SK-N-SH (cell line): ENCODE measurements at regions not wholly inside any gene's neighbourhood (a gene's known extent, or its start where the extent isn't known, plus 50 kb on each side); places are given as distances from the start of the nearest gene placed in this dataset.

Experiments
- CTCF ChIA-PET: fragments of 300-600, 350-600 bp; formaldehyde crosslinking; extraction: SDS; loops from one replicate; lab custom pipeline; 2021; lab: Yijun Ruan, JAX
- POLR2A ChIA-PET: fragments of 350-600 bp; sonication (Branson Sonifier 250); formaldehyde crosslinking; extraction: SDS; loops from one replicate; lab custom pipeline; 2020; ENCODE audit warnings: antibody characterized with exemption, inconsistent platforms; lab: Yijun Ruan, JAX
- DNase-seq: peaks from one replicate; pipeline ENCODE4 v3.0.0; 2012
- H2AFZ ChIP-seq: fragments of 200-600 bp; sonication (generic); 2 replicates; pipeline ENCODE4 v1.8.1; 2016; ENCODE audit warnings: antibody characterized with exemption, mild to moderate bottlenecking, low read depth
- H3F3A ChIP-seq: fragments of 200-600 bp; sonication (generic); replicated peaks from 2 replicates; pipeline ENCODE3; 2016; ENCODE audit warnings: antibody characterized with exemption, mild to moderate bottlenecking; ENCODE audit not compliant: insufficient read depth
- H3K27ac ChIP-seq, 2 experiments: fragments of 200-500 bp in 1 of 2; fragments of 200-600 bp in 1 of 2; sonication (Bioruptor generic) in 1 of 2; sonication (generic), shearing (Covaris generic) in 1 of 2; 2 replicates each; pipeline versions ENCODE4 v1.5.1 to v1.6.1; 2014 to 2016; ENCODE audit warnings: low read depth in 2 of 2, inconsistent platforms in 1 of 2, low read length in 1 of 2, mild to moderate bottlenecking in 1 of 2, mixed read lengths in 1 of 2
- H3K27me3 ChIP-seq: fragments of 200-600 bp; sonication (generic), shearing (Covaris generic); 2 replicates; pipeline ENCODE4 v1.6.1; 2016; ENCODE audit warnings: mixed run types; ENCODE audit not compliant: insufficient read depth
- H3K36me3 ChIP-seq, 2 experiments: fragments of 200-500 bp in 1 of 2; fragments of 200-600 bp in 1 of 2; sonication (Bioruptor generic) in 1 of 2; sonication (generic) in 1 of 2; replicated peaks in 1 of 2; 2 replicates each; pipeline versions ENCODE3 to v1.5.1; 2014 to 2016; ENCODE audit warnings: low read length in 1 of 2, mild to moderate bottlenecking in 1 of 2; ENCODE audit not compliant: insufficient read depth in 2 of 2, control insufficient read depth in 1 of 2
- H3K4me1 ChIP-seq, 2 experiments: fragments of 200-500 bp in 1 of 2; fragments of 200-600 bp in 1 of 2; sonication (Bioruptor generic) in 1 of 2; sonication (generic), shearing (Covaris generic) in 1 of 2; 2 replicates each; pipeline versions ENCODE4 v1.5.1 to v1.6.1; 2014 to 2016; ENCODE audit warnings: low read depth in 1 of 2, low read length in 1 of 2, mixed run types in 1 of 2; ENCODE audit not compliant: insufficient read depth in 2 of 2, control insufficient read depth in 1 of 2
- H3K4me2 ChIP-seq: fragments of 200-600 bp; sonication (generic), shearing (Covaris generic); 2 replicates; pipeline ENCODE4 v1.6.1; 2017; ENCODE audit warnings: mixed run types
- H3K4me3 ChIP-seq, 2 experiments: fragments of 200-500 bp in 1 of 2; fragments of 200-600 bp in 1 of 2; sonication (Bioruptor generic) in 1 of 2; sonication (generic), shearing (Covaris generic) in 1 of 2; 2 replicates each; pipeline versions ENCODE4 v1.5.1 to v1.8.1; 2014 to 2016; ENCODE audit warnings: low read depth in 2 of 2, inconsistent platforms in 1 of 2, low read length in 1 of 2, mild to moderate bottlenecking in 1 of 2, mixed read lengths in 1 of 2, moderate library complexity in 1 of 2
- H3K79me2 ChIP-seq: fragments of 200-600 bp; sonication (generic); 2 replicates; pipeline ENCODE4 v1.8.1; 2017; ENCODE audit warnings: mild to moderate bottlenecking; ENCODE audit not compliant: insufficient read depth
- H3K9ac ChIP-seq: fragments of 200-600 bp; sonication (generic); 2 replicates; pipeline ENCODE4 v1.6.1; 2017; ENCODE audit warnings: mixed run types
- H3K9me2 ChIP-seq: fragments of 200-600 bp; sonication (generic); 2 replicates; pipeline ENCODE4 v1.6.1; 2017; ENCODE audit warnings: mixed run types
- H3K9me3 ChIP-seq: fragments of 200-600 bp; sonication (generic); 2 replicates; pipeline ENCODE4 v1.6.1; 2017; ENCODE audit warnings: mixed run types, mild to moderate bottlenecking, moderate library complexity
- H4K20me1 ChIP-seq: fragments of 200-600 bp; sonication (generic); 2 replicates; pipeline ENCODE4 v1.6.1; 2017; ENCODE audit warnings: mild to moderate bottlenecking, mixed run types; ENCODE audit not compliant: insufficient read depth
- CTCF ChIP-seq: fragments of 200-600 bp; sonication (generic); IDR thresholded peaks from 2 replicates; pipeline ENCODE4 v1.6.1; 2017; ENCODE audit warnings: antibody characterized with exemption, mild to moderate bottlenecking, moderate library complexity
- ELF1 ChIP-seq: IDR thresholded peaks from 2 replicates; pipeline ENCODE4 v1.4.0; 2012
- GABPA ChIP-seq: IDR thresholded peaks from 2 replicates; pipeline ENCODE4 v1.4.0; 2012; ENCODE audit warnings: low read depth, mild to moderate bottlenecking
- IRF3 ChIP-seq: fragments of 150-350 bp; IDR thresholded peaks from 2 replicates; pipeline ENCODE4 v1.6.1; 2016; ENCODE audit warnings: mild to moderate bottlenecking, low read depth, low read length
- MEF2A ChIP-seq: IDR thresholded peaks from 2 replicates; pipeline ENCODE4 v1.4.0; 2012; ENCODE audit warnings: low read depth, borderline replicate concordance
- NFIC ChIP-seq: IDR thresholded peaks from 2 replicates; pipeline ENCODE4 v1.4.0; 2012; ENCODE audit warnings: borderline replicate concordance
- NRF1 ChIP-seq: IDR thresholded peaks from 2 replicates; pipeline ENCODE4 v1.6.1; 2012; ENCODE audit warnings: low read depth, mild to moderate bottlenecking, low read length
- POLR2AphosphoS5 ChIP-seq: IDR thresholded peaks from 2 replicates; pipeline ENCODE4 v1.6.1; 2012; ENCODE audit warnings: low read depth, low read length
- RFX5 ChIP-seq: IDR thresholded peaks from 2 replicates; pipeline ENCODE4 v1.6.1; 2012; ENCODE audit warnings: mild to moderate bottlenecking, improper control_type of control experiment, low read length
- SIN3A ChIP-seq: IDR thresholded peaks from 2 replicates; pipeline ENCODE4 v1.6.1; 2012; ENCODE audit warnings: low read depth, mild to moderate bottlenecking, low read length, moderate library complexity, borderline replicate concordance
- SMC3 ChIP-seq: IDR thresholded peaks from 2 replicates; pipeline ENCODE4 v1.6.1; 2012; ENCODE audit warnings: low read depth, low read length, improper control_type of control experiment
- TAF1 ChIP-seq: IDR thresholded peaks from 2 replicates; pipeline ENCODE4 v1.6.1; 2012; ENCODE audit warnings: low read depth, mild to moderate bottlenecking, low read length, moderate library complexity, borderline replicate concordance
- TEAD4 ChIP-seq: IDR thresholded peaks from 2 replicates; pipeline ENCODE4 v1.4.0; 2012; ENCODE audit warnings: mild to moderate bottlenecking, borderline replicate concordance; ENCODE audit not compliant: insufficient read depth
- USF1 ChIP-seq: IDR thresholded peaks from 2 replicates; pipeline ENCODE4 v1.4.0; 2012; ENCODE audit warnings: low read depth, borderline replicate concordance
- YY1 ChIP-seq: IDR thresholded peaks from 2 replicates; pipeline ENCODE4 v1.4.0; 2012; ENCODE audit warnings: low read depth, mild to moderate bottlenecking
- ZBTB33 ChIP-seq: IDR thresholded peaks from 2 replicates; pipeline ENCODE4 v1.4.0; 2012; ENCODE audit warnings: low read depth, borderline replicate concordance
- WGBS: methylation state at CpG from one replicate; pipeline ENCODE4 v1.1.6; 2017; ENCODE audit warnings: low lambda C conversion rate; 5-methylcytosine and 5-hydroxymethylcytosine counted together

- no peaks in the 10 kb centered on the region for H4K20me1 ChIP-seq
- POLR2A ChIA-PET, result no interaction called here
- H3K9ac ChIP-seq, result no peak overlapping the region
- no peaks in the 10 kb centered on the region for H3K9me3 ChIP-seq
- no peak for TF ChIP-seq TEAD4
- no peak for TF ChIP-seq USF1
- no peak for TF ChIP-seq CTCF
- no peak for TF ChIP-seq MEF2A
- no peak for TF ChIP-seq GABPA
- no peak for TF ChIP-seq SIN3A
- TF ChIP-seq TAF1, result no peak
- no peak for TF ChIP-seq YY1
- no peak for TF ChIP-seq NRF1
- TF ChIP-seq RFX5, result no peak
- TF ChIP-seq IRF3, result no peak
- no peak for TF ChIP-seq ZBTB33
- no peak for TF ChIP-seq ELF1
- TF ChIP-seq SMC3, result no peak
- no peak for TF ChIP-seq NFIC
- TF ChIP-seq POLR2AphosphoS5, result no peak
- TF ChIP-seq, all 33 proteins: peak for 0
- H3K9me2 ChIP-seq, result no peaks in the 10 kb centered on the region
- no peaks in the 10 kb centered on the region for H3K79me2 ChIP-seq
- no peak overlapping the region for H3K4me3 ChIP-seq
- no peak overlapping the region for H3K27ac ChIP-seq
- H3K4me1 ChIP-seq, result no peaks in the 10 kb centered on the region
- H3K4me2 ChIP-seq, result no peak overlapping the region
- CTCF ChIA-PET, result interaction anchor here (0.8 to 9.9 kb wide), 28 partner anchors 11 to 608 kb away, joined by 3 to 87 read pairs (median 5); partner anchors contain the start of gene NTM
- H3K36me3 ChIP-seq, result no peaks in the 10 kb centered on the region
- WGBS, result 27% methylated on average over 13 of the region's 13 CpGs
- no peak overlapping the region for H2AFZ ChIP-seq
- H3F3A ChIP-seq, result no peaks in the 10 kb centered on the region
- no peak for DNase-seq
- H3K27me3 ChIP-seq, result no peaks in the 10 kb centered on the region
Observed at GRCh38 chr11:131065435-131066413, 149.4 kb upstream of the SNX19 start.
